ENCODE measurements at regions not wholly inside any gene's neighbourhood (a gene's known extent, or its start where the extent isn't known, plus 50 kb on each side); places are given as distances from the start of the nearest gene placed in this dataset.

GRCh38 chr2:74070991-74071390 is 76.7 kb downstream of the BOLA3 start:
- TF ChIP-seq CTCF (optimal IDR thresholded peaks at IDR 0.05 in 1 of 3, IDR thresholded peaks at IDR 0.05 in 1 of 3, conservative IDR thresholded peaks at IDR 0.05 in 1 of 3; ENCODE audit: extremely low read depth in 1 of 3, insufficient read depth in 2 of 3, low read length in 3 of 3) (no peak), EZH2 (IDR thresholded peaks at IDR 0.05; ENCODE audit: low read length) (no peak)
